Activated CD4-positive, alpha-beta T cell treated with anti-CD3 and anti-CD28 coated beads for 1 hour (primary cell): ENCODE measurements at regions not wholly inside any gene's neighbourhood (a gene's known extent, or its start where the extent isn't known, plus 50 kb on each side); places are given as distances from the start of the nearest gene placed in this dataset.
A peak's percentile ranks its signal among the peaks of the same experiment; 100 is the strongest.

Experiments used
- DNase-seq: peaks from one replicate; pipeline ENCODE4 v3.0.0-alpha.2; 2020

GRCh38 chr13:99659226-99659625 lies 158.0 kb downstream of the TM9SF2 start:
- DNase-seq, result no peak

DNA sequence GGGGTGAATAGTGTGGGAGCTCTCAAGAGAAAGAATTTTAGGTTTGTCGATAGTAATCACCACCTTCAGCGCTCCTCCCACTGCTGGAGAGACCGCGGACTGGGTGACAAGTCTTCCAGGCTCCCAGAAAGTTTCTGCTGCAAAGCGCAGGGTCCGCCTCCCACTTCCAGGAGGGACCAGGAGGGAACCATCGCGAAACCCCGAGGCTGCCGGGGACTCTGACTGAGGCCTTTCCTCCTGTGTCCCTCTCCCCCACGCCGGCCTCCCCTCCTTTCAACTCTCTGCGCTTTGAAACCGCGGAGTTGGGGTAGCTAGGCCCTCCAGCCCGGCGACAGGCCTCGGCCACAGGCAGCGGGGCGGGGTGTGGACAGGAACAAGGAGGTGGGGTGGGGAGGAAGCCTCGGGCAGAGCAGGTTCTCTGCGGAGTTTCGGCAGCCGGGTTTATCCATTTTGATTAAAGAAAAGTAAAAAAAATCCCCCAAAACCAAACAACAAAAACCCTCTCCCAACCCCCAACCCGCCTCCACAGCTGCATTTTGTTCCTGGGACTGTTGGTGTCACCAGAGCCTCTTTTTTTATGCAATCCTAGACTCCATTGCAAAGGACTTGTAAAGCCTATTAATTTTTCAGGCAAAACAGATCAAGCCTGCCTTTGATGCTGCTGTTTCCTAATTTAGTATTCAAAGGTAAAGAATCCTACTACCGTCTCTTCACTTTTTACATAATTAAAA lies 157.2 kb downstream of the TM9SF2 start:
- DNase-seq, result peak; percentile 18

- peak; percentile 11 for DNase-seq
These were observed 156.6 kb downstream of the TM9SF2 start for GRCh38 chr13:99657848-99658260.

GRCh38 chr13:99656844-99657381 lies 155.6 kb downstream of the TM9SF2 start:
- no peak for DNase-seq

GRCh38 chr13:99656092-99656745 lies 154.9 kb downstream of the TM9SF2 start:
- DNase-seq, result peak; percentile 67

DNA sequence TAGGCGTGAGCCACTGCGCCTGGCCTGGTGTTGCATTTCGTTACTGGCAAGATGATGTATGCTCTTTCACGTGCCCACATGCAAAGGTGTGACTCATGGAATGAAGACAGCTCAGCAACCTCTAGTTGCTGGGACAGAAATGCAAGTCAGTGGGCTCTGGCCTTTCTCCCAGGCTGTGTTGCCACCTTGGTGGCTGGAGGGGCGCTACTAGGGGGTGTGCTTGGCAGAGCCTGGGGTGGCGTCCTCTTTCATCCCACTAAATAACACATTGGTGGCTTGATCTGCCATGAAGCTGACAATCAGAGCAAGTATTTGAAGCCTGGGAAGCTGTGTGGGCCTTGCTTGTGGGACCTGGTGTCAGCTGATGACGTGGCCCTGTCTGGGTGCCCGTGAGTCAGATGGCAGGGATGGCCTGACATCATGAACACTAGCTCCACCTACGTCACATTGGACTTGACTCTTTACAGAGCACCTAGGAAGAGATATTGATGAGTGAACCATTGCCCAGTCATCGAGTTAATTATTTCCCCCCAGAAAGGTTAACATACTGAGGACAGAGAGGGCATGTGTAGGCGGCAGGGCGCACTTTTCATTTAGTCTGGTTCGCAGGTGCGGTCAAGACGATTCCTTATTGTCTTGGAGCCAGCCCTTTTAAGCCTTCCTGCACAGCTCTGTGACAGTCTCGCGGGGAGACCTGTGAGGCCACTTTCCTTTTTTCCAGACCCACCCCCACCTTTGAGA lies 154.2 kb downstream of the TM9SF2 start:
- DNase-seq, result no peak

DNA sequence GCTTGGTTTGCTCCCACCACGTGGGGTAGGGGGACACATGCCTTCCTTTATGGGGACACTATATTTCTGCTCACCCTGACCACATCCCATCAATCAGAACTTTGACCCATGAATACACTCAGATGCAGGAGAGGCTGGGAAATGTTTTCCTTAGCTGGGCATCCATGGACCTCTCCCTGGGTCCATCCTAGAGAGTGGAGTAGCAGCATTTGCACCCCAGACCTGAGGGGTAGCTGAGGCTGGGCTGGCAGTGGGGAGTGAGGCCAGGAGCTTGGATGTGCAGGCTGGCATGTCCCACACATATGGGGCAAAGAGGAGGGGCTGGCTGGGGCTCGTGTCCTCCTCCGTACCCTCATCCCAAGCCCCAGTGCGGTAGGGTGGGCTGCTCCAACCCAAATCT lies 152.8 kb downstream of the TM9SF2 start:
- DNase-seq, result no peak

GRCh38 chr13:99653526-99653925 lies 152.3 kb downstream of the TM9SF2 start:
- DNase-seq, result no peak

GRCh38 chr13:99652901-99653300 lies 151.6 kb downstream of the TM9SF2 start:
- no peak for DNase-seq

DNA sequence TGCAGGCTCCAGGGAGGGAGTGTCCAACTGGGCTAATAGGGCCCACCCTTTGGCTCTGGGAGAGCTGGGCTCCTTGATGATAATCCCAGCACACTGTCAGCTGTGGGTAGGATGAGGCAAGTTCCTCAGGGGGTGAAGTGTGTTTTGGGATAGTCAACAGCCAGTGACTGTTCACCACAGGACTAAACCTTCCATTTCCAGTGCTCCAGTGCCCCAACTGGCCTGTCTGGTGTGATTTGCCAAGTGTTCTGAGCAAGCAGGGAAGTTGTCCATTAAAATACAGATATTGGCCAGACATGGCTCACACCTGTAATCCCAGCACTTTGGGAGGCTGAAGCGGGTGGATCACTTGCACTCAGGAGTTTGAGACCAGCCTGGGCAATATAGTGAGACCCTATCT lies 150.9 kb downstream of the TM9SF2 start:
- no peak for DNase-seq

GRCh38 chr13:99651016-99651415 lies 149.7 kb downstream of the TM9SF2 start:
- DNase-seq, result no peak

DNA sequence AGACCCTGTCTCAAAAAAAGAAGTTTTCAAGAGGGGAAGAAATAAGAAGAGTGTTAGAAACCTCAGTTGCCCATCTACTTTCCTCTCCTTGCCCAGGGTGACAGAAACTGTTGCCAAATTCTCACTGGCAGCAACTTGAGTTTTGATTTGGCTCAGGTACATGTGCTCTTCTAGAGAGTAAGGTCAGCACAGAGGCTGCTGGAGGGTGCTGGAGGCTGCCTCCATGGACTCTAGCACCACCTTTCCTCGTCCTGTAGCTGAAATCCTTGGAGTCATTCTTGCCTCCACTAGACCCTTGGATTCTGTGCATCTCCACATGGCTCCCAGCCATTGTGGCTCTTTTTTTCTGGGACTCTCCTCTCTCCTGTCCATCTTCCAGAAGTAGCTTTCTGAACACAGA lies 149.1 kb downstream of the TM9SF2 start:
- DNase-seq, result no peak

DNA sequence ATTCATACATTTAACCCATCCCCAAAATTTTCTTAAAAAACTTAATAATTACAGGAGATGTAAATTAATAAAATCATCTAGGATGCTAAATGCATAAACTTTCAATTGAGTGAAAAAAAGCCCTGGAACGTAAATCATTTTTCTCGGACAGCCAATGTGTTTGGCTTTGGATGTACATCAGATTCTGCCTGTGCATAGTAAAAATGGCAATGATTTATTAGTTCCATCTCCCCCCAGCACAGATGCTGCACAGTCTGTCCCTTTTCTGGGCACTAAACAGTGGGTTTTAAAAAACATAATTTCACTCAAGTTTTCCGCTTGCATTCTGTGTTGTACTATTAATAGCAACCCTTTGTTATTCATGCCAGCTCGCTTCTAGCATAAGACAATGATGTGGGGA lies 147.7 kb downstream of the TM9SF2 start:
- DNase-seq, result no peak

- DNase-seq, result no peak
These were observed 146.9 kb downstream of the TM9SF2 start for GRCh38 chr13:99648066-99648665.

GRCh38 chr13:99647596-99647985 lies 146.3 kb downstream of the TM9SF2 start:
- DNase-seq, result no peak

GRCh38 chr13:99646866-99647595 lies 145.8 kb downstream of the TM9SF2 start:
- DNase-seq, result no peak

DNA sequence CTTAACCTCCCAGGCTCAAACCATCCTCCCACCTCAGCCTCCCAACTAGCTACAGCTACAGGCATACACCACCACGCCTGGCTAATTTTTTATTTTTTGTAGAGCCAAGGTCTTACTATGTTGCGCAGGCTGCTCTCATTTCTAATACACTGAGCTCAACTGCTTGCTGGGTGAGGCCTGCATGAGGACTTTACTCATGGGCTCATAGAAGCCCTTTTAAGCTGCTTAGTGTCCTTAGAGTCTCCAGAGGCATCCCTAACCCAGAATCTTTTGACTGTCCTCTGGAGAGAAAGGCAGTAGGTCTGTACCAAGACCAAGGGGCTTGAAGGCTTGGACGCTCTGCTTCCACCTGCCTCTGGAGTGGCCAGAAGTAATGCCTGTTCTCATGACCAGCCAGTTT lies 141.6 kb downstream of the TM9SF2 start:
- DNase-seq, result no peak

- DNase-seq, result no peak
These were observed 140.7 kb downstream of the TM9SF2 start for GRCh38 chr13:99642006-99642405.

DNA sequence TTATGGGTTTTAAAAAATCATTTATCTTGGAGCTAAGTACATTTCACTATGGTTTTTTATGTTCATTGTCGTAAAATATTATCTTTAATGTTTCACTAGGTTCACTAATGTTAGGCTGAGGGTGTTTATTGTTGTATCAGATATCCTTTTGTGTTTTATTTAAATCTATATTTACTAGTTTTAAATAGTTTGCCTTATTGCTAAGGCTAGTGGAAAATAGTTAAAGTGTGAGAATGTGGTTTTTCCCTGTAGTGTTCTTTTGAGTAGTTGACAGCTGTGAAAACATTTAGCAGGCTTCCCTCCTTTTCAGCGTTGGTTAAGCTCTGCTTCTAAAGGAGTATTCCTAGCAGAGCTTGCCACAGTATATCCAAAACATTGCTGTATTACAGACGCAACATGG lies 139.0 kb downstream of the TM9SF2 start:
- no peak for DNase-seq

GRCh38 chr13:99639126-99639525 lies 137.9 kb downstream of the TM9SF2 start:
- DNase-seq, result no peak

DNA sequence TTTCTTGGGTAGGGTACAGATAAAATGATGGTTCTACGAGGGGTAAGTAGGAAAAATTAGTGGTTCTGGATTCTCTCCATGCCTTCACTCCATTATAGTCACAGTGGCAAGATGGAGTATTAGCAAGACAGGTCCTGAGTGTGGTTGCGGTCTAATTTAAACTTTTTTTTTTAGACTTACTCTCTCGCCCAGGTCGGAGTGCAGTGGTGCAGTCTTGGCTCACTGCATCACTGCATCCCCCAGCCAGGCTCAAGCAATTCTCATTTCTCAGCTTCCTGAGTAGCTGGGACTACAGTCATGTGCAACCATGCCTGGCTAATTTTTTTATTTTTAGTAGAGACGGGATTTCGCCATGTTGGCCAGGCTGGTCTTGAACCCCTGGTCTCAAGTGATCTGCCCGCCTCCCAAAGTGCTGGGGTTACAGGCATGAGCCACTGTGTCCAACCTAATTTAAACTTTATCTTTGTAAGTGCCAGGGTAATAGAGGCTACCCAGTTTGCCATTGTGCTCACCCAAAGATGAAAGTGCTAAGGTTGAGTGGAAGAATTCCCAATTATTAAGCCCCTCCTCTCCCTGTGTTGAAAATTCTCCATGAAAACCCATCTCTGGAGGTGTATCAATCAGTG lies 135.6 kb downstream of the TM9SF2 start:
- no peak for DNase-seq

GRCh38 chr13:99636306-99636705 lies 135.0 kb downstream of the TM9SF2 start:
- no peak for DNase-seq
